Fibroblast of lung (primary cell): ENCODE measurements at regions not wholly inside any gene's neighbourhood (a gene's known extent, or its start where the extent isn't known, plus 50 kb on each side); places are given as distances from the start of the nearest gene placed in this dataset.

ENCODE experiments used
- DNase-seq, 2 donors: peaks; one replicate each; pipeline versions ENCODE4 v3.0.0 to v3.0.0-alpha.2; 2010; ENCODE audit warnings: low read depth in 2 of 2
- H2AFZ ChIP-seq: 2 replicates; pipeline ENCODE4 v1.5.1; 2012; ENCODE audit warnings: low read length, control low read depth, inconsistent platforms
- H3K27ac ChIP-seq: 2 replicates; pipeline ENCODE4 v1.5.1; 2011; ENCODE audit warnings: low read length, control low read depth; ENCODE audit not compliant: insufficient read depth
- H3K27me3 ChIP-seq: 2 replicates; pipeline ENCODE4 v1.5.1; 2011; ENCODE audit warnings: mild to moderate bottlenecking, low read length; ENCODE audit not compliant: control insufficient read depth, insufficient read depth
- H3K36me3 ChIP-seq: 2 replicates; pipeline ENCODE4 v1.5.1; 2011; ENCODE audit warnings: low read length; ENCODE audit not compliant: control insufficient read depth, insufficient read depth
- H3K4me1 ChIP-seq: 2 replicates; pipeline ENCODE4 v1.5.1; 2011; ENCODE audit warnings: low read length; ENCODE audit not compliant: control insufficient read depth, insufficient read depth; ENCODE audit errors: extremely low read depth
- H3K4me2 ChIP-seq: 2 replicates; pipeline ENCODE4 v1.5.1; 2011; ENCODE audit warnings: low read length, control low read depth; ENCODE audit not compliant: insufficient read depth; ENCODE audit errors: extremely low read depth
- H3K4me3 ChIP-seq, 4 experiments: fragments of 200-600 bp in 1 of 4; sonication (generic) in 1 of 4; replicated peaks in 1 of 4; 2 replicates each; pipeline ENCODE4 v1.5.1; 2011 to 2016; ENCODE audit warnings: low read length in 4 of 4, low read depth in 3 of 4, mild to moderate bottlenecking in 3 of 4, control low read depth in 2 of 4, inconsistent platforms in 1 of 4, mixed read lengths in 1 of 4; ENCODE audit not compliant: insufficient read depth in 1 of 4; ENCODE audit errors: control extremely low read depth in 1 of 4
- H3K79me2 ChIP-seq: 2 replicates; pipeline ENCODE4 v1.5.1; 2012; ENCODE audit warnings: mild to moderate bottlenecking, low read length, inconsistent platforms; ENCODE audit not compliant: control insufficient read depth, insufficient read depth
- H3K9ac ChIP-seq: 2 replicates; pipeline ENCODE4 v1.5.1; 2011; ENCODE audit warnings: mild to moderate bottlenecking, low read length, control low read depth; ENCODE audit not compliant: insufficient read depth
- H3K9me3 ChIP-seq: 2 replicates; pipeline ENCODE4 v1.5.1; 2012; ENCODE audit warnings: low read depth, low read length; ENCODE audit not compliant: control insufficient read depth, insufficient read depth
- H4K20me1 ChIP-seq: 2 replicates; pipeline ENCODE4 v1.5.1; 2011; ENCODE audit warnings: low read length; ENCODE audit not compliant: control insufficient read depth, insufficient read depth; ENCODE audit errors: extremely low read depth
- CTCF ChIP-seq, 2 donors: IDR thresholded peaks in 1 of 2; conservative IDR thresholded peaks in 1 of 2; 1 replicate in 1 of 2; 2 replicates in 1 of 2; pipeline ENCODE4 v1.5.1; 2011 to 2012; ENCODE audit warnings: low read length in 2 of 2, control low read depth in 1 of 2, inconsistent platforms in 1 of 2, low read depth in 1 of 2, mild to moderate bottlenecking in 1 of 2
- EZH2 ChIP-seq: IDR thresholded peaks from 2 replicates; pipeline ENCODE4 v1.5.1; 2012; ENCODE audit warnings: low read length, control low read depth, mild to moderate bottlenecking; ENCODE audit errors: missing control alignments

GRCh38 chr13:53494406-53494805, 465.8 kb downstream of the OLFM4 start:
- Histone ChIP-seq H3K4me3 (no peak overlapping the region), H3K79me2 (no peaks in the 10 kb centered on the region), H4K20me1 (no peaks in the 10 kb centered on the region), H3K27me3 (no peaks in the 10 kb centered on the region), H3K27ac (no peak overlapping the region), H3K36me3 (no peaks in the 10 kb centered on the region), H3K9ac (no peak overlapping the region), H2AFZ (no peak overlapping the region), H3K4me1 (no peaks in the 10 kb centered on the region), H3K9me3 (no peaks in the 10 kb centered on the region), H3K4me2 (no peak overlapping the region)
- TF ChIP-seq EZH2 (no peak), CTCF (conservative IDR thresholded peaks at IDR 0.05 in 1 of 2, IDR thresholded peaks at IDR 0.05 in 1 of 2; ENCODE audit: low read depth in 1 of 2, low read length in 2 of 2) (no peak)
- DNase-seq: no peak

- H2AFZ ChIP-seq: no peak overlapping the region
- H3K27me3 ChIP-seq: no peaks in the 10 kb centered on the region
- H3K9me3 ChIP-seq: no peaks in the 10 kb centered on the region
- no peaks in the 10 kb centered on the region for H4K20me1 ChIP-seq
- no peak overlapping the region for H3K9ac ChIP-seq
- no peaks in the 10 kb centered on the region for H3K36me3 ChIP-seq
- TF ChIP-seq CTCF (conservative IDR thresholded peaks at IDR 0.05 in 1 of 2, IDR thresholded peaks at IDR 0.05 in 1 of 2; ENCODE audit: low read depth in 1 of 2, low read length in 2 of 2) (no peak), EZH2 (no peak)
- no peaks in the 10 kb centered on the region for H3K4me1 ChIP-seq
- no peak for DNase-seq
- H3K4me3 ChIP-seq: no peak overlapping the region
- no peak overlapping the region for H3K27ac ChIP-seq
- H3K4me2 ChIP-seq: no peak overlapping the region
- H3K79me2 ChIP-seq: no peaks in the 10 kb centered on the region
Measured at GRCh38 chr13:53499576-53500133, 471.0 kb downstream of the OLFM4 start.

GRCh38 chr13:53501387-53501786, 472.8 kb downstream of the OLFM4 start:
- H3K4me1 ChIP-seq: no peaks in the 10 kb centered on the region
- no peak overlapping the region for H3K4me2 ChIP-seq
- TF ChIP-seq EZH2 (no peak), CTCF (conservative IDR thresholded peaks at IDR 0.05 in 1 of 2, IDR thresholded peaks at IDR 0.05 in 1 of 2; ENCODE audit: low read depth in 1 of 2, low read length in 2 of 2) (no peak)
- H3K27me3 ChIP-seq: no peaks in the 10 kb centered on the region
- H3K4me3 ChIP-seq: no peak overlapping the region
- H3K9me3 ChIP-seq: no peaks in the 10 kb centered on the region
- no peaks in the 10 kb centered on the region for H4K20me1 ChIP-seq
- no peaks in the 10 kb centered on the region for H3K79me2 ChIP-seq
- no peaks in the 10 kb centered on the region for H3K36me3 ChIP-seq
- H3K27ac ChIP-seq: no peak overlapping the region
- no peak for DNase-seq
- H2AFZ ChIP-seq: no peak overlapping the region
- H3K9ac ChIP-seq: no peak overlapping the region
